ENCODE measurements at regions not wholly inside any gene's neighbourhood (a gene's known extent, or its start where the extent isn't known, plus 50 kb on each side); places are given as distances from the start of the nearest gene placed in this dataset.

DNA sequence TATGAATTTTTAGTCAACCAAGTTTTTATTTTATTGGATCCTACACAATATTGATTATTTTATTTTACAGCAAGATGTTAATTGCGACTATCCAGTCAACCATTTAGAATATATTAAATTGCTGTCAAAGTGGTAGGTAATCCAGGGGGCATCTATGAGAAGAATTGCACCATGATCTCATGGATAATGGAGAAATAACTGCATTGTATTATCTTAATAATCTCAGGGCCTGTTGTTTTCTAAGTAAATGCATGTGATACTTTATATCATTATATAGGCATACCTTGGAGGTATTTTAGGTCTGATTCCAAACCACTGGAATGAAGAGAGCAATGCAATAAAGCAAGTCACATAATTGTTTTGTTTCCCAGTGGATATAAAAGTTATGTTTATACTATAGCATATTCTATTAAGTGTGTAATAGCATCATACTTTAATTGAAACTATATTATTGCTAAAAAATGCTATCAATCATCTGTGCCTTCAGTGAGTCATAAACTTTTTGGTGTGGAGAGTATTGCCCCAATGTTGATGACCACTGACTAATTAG, 595.4 kb upstream of the CHORDC1 start:
- 87% methylated on average over 1 of the region's 1 CpG for WGBS (ENCODE audit: low lambda C conversion rate, missing lambda C conversion rate)
- Histone ChIP-seq H3K36me3 (replicated peaks; ENCODE audit: insufficient read depth, low read depth) (no peaks in the 10 kb centered on the region), H3K9me2 (replicated peaks; ENCODE audit: insufficient read depth) (no peaks in the 10 kb centered on the region), H4K20me1 (ENCODE audit: insufficient read depth, poor library complexity, severe bottlenecking) (no peaks in the 10 kb centered on the region), H2AFZ (no peak overlapping the region), H3K4me2 (no peak overlapping the region), H3K27ac (no peak overlapping the region), H3K4me1 (ENCODE audit: insufficient read depth) (peaks cover 10% of the 10 kb centered on the region), H3K27me3 (no peaks in the 10 kb centered on the region), H3K4me3 (no peak overlapping the region), H3K9me3 (ENCODE audit: low read depth) (no peaks in the 10 kb centered on the region), H3K79me2 (no peaks in the 10 kb centered on the region)
- TF ChIP-seq EZH2 (IDR thresholded peaks at IDR 0.05; ENCODE audit: borderline replicate concordance) = no peak
- TF ChIP-seq EZH2phosphoT487 (IDR thresholded peaks at IDR 0.05; ENCODE audit: low read depth, severe bottlenecking, unreplicated experiment) = no peak
- TF ChIP-seq, protein P1, sequence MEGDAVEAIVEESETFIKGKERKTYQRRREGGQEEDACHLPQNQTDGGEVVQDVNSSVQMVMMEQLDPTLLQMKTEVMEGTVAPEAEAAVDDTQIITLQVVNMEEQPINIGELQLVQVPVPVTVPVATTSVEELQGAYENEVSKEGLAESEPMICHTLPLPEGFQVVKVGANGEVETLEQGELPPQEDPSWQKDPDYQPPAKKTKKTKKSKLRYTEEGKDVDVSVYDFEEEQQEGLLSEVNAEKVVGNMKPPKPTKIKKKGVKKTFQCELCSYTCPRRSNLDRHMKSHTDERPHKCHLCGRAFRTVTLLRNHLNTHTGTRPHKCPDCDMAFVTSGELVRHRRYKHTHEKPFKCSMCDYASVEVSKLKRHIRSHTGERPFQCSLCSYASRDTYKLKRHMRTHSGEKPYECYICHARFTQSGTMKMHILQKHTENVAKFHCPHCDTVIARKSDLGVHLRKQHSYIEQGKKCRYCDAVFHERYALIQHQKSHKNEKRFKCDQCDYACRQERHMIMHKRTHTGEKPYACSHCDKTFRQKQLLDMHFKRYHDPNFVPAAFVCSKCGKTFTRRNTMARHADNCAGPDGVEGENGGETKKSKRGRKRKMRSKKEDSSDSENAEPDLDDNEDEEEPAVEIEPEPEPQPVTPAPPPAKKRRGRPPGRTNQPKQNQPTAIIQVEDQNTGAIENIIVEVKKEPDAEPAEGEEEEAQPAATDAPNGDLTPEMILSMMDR (IDR thresholded peaks at IDR 0.05; ENCODE audit: poor library complexity) = no peak
- no peak for DNase-seq (ENCODE audit: low spot score)

DNA sequence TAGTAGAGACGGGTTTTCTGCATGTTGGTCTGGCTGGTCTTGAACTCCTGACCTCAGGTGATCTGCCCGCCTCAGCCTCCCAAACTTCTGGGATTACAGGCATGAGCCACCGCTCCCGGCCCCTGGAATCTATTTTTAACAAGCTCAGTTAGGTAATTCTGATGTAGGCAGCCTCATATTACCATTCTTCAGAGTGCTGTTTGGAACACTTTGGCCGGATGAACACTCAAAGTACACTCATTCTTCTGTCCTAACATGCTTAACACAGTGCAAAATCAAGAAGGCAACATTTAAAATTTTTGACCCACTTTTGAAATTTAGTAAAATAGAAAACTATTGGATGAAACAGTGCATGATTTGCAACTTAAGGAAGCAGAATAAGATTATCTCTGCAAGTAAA, 586.7 kb upstream of the CHORDC1 start:
- Histone ChIP-seq H3K36me3 (replicated peaks; ENCODE audit: insufficient read depth, low read depth) (no peaks in the 10 kb centered on the region), H3K4me3 (no peak overlapping the region), H3K79me2 (no peaks in the 10 kb centered on the region), H3K4me1 (ENCODE audit: insufficient read depth) (no peaks in the 10 kb centered on the region), H3K9me2 (replicated peaks; ENCODE audit: insufficient read depth) (no peaks in the 10 kb centered on the region), H2AFZ (no peak overlapping the region), H3K4me2 (no peak overlapping the region), H4K20me1 (ENCODE audit: insufficient read depth, poor library complexity, severe bottlenecking) (no peaks in the 10 kb centered on the region), H3K27me3 (no peaks in the 10 kb centered on the region), H3K27ac (no peak overlapping the region), H3K9me3 (ENCODE audit: low read depth) (no peaks in the 10 kb centered on the region)
- WGBS (ENCODE audit: low lambda C conversion rate, missing lambda C conversion rate) = 87% methylated on average over 5 of the region's 5 CpGs
- no peak for DNase-seq (ENCODE audit: low spot score)
- TF ChIP-seq EZH2 (IDR thresholded peaks at IDR 0.05; ENCODE audit: borderline replicate concordance) = no peak
- no peak for TF ChIP-seq EZH2phosphoT487 (IDR thresholded peaks at IDR 0.05; ENCODE audit: low read depth, severe bottlenecking, unreplicated experiment)
- TF ChIP-seq, protein P1 (IDR thresholded peaks at IDR 0.05; ENCODE audit: poor library complexity) = no peak

DNA sequence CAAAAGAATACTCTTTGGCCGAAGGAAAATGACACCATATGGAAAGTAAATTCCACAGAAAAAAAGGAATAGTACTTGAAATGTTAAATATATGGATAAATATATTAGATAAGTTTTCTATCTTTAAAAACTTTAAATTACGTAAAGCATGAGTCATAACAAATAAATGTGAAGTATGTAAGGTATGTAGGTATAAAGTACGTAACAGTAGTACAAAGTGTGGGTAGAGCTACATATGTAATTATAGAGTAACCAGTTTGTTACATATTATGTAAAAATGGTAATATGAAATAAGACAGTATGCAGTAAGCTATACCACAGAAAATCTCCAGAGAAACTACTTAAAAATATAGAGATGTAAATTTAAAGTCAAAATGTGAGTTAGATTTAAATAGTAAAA, 582.3 kb upstream of the CHORDC1 start:
- Histone ChIP-seq H3K9me3 (ENCODE audit: low read depth) (no peaks in the 10 kb centered on the region), H3K27ac (no peak overlapping the region), H3K36me3 (replicated peaks; ENCODE audit: insufficient read depth, low read depth) (no peaks in the 10 kb centered on the region), H2AFZ (no peak overlapping the region), H3K27me3 (no peaks in the 10 kb centered on the region), H4K20me1 (ENCODE audit: insufficient read depth, poor library complexity, severe bottlenecking) (no peaks in the 10 kb centered on the region), H3K9me2 (replicated peaks; ENCODE audit: insufficient read depth) (no peaks in the 10 kb centered on the region), H3K4me2 (no peak overlapping the region), H3K79me2 (no peaks in the 10 kb centered on the region), H3K4me1 (ENCODE audit: insufficient read depth) (no peaks in the 10 kb centered on the region), H3K4me3 (no peak overlapping the region)
- WGBS (ENCODE audit: low lambda C conversion rate, missing lambda C conversion rate) = 86% methylated on average over 3 of the region's 3 CpGs
- no peak for DNase-seq (ENCODE audit: low spot score)
- TF ChIP-seq EZH2 (IDR thresholded peaks at IDR 0.05; ENCODE audit: borderline replicate concordance) (no peak), EZH2phosphoT487 (IDR thresholded peaks at IDR 0.05; ENCODE audit: low read depth, severe bottlenecking, unreplicated experiment) (no peak)
- TF ChIP-seq, protein P1 (IDR thresholded peaks at IDR 0.05; ENCODE audit: poor library complexity) = no peak

DNA sequence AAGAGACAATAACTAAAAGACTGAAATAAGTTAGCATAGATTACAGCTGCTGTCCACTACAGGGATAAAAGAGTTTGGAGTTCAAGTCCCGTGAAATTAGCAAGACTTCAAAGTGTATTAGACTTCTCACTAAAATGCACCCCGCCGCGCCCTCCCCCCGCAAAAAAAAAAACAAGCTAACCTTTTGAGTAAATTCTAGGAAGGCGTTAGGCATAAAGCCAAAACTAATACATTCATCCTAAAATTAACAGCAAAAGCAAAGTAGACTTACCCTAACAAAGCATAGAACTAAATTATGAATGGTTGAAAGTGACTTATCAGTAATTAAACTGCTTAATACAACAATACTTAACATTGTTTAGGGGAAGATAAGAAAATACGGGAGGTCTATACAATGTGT, 581.0 kb upstream of the CHORDC1 start:
- no peaks in the 10 kb centered on the region for H3K27me3 ChIP-seq
- H3K9me3 ChIP-seq (ENCODE audit: low read depth) = no peaks in the 10 kb centered on the region
- no peaks in the 10 kb centered on the region for H3K4me1 ChIP-seq (ENCODE audit: insufficient read depth)
- no peak overlapping the region for H3K27ac ChIP-seq
- TF ChIP-seq EZH2 (IDR thresholded peaks at IDR 0.05; ENCODE audit: borderline replicate concordance) (no peak), EZH2phosphoT487 (IDR thresholded peaks at IDR 0.05; ENCODE audit: low read depth, severe bottlenecking, unreplicated experiment) (no peak)
- TF ChIP-seq, protein P1 (IDR thresholded peaks at IDR 0.05; ENCODE audit: poor library complexity) = no peak
- no peaks in the 10 kb centered on the region for H3K79me2 ChIP-seq
- no peak overlapping the region for H3K4me3 ChIP-seq
- H3K9me2 ChIP-seq (replicated peaks; ENCODE audit: insufficient read depth) = no peaks in the 10 kb centered on the region
- no peak overlapping the region for H3K4me2 ChIP-seq
- DNase-seq (ENCODE audit: low spot score) = no peak
- H2AFZ ChIP-seq = no peak overlapping the region
- H3K36me3 ChIP-seq (replicated peaks; ENCODE audit: insufficient read depth, low read depth) = no peaks in the 10 kb centered on the region
- H4K20me1 ChIP-seq (ENCODE audit: insufficient read depth, poor library complexity, severe bottlenecking) = no peaks in the 10 kb centered on the region
- 90% methylated on average over 7 of the region's 7 CpGs for WGBS (ENCODE audit: low lambda C conversion rate, missing lambda C conversion rate)

Data from hepatocyte (in vitro differentiated cells).